ENCODE measurements at regions not wholly inside any gene's neighbourhood (a gene's known extent, or its start where the extent isn't known, plus 50 kb on each side); places are given as distances from the start of the nearest gene placed in this dataset.

DNA sequence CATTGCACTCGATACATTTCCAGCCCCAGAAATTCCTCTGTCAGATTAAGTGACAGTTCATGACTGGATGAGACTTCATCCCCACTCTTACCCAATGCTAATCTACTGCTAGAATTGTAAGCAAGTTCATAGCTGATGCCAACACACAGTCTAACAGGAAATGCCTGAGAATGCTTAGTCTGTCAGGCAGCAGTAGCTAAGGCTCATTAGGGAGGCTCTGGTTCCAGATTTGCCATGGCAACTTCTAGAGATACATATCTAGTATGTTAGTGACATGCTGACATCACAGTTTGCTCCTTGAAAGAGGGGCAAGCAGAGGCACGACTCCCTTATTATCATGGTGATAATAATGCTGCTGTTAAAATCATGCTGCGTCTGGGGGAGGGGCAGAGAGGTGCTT is 198.4 kb downstream of the RBM43 start:
- Mint-ChIP-seq H3K4me3 (no peak overlapping the region), H3K27me3 (peaks cover 1% of the 10 kb centered on the region), H3K4me1 (ENCODE audit: low read depth) (no peaks in the 10 kb centered on the region), H3K9me3 (no peaks in the 10 kb centered on the region), H3K36me3 (ENCODE audit: low read depth) (no peaks in the 10 kb centered on the region), H3K27ac (no peak overlapping the region)
- ChIA-PET CTCF (interaction anchor here (0.9 kb wide), 1 partner anchor 12 kb away, joined by 3 read pairs; no protein-coding TSS in a partner anchor), POLR2A (no interaction called here)
- TF ChIP-seq, protein P1, sequence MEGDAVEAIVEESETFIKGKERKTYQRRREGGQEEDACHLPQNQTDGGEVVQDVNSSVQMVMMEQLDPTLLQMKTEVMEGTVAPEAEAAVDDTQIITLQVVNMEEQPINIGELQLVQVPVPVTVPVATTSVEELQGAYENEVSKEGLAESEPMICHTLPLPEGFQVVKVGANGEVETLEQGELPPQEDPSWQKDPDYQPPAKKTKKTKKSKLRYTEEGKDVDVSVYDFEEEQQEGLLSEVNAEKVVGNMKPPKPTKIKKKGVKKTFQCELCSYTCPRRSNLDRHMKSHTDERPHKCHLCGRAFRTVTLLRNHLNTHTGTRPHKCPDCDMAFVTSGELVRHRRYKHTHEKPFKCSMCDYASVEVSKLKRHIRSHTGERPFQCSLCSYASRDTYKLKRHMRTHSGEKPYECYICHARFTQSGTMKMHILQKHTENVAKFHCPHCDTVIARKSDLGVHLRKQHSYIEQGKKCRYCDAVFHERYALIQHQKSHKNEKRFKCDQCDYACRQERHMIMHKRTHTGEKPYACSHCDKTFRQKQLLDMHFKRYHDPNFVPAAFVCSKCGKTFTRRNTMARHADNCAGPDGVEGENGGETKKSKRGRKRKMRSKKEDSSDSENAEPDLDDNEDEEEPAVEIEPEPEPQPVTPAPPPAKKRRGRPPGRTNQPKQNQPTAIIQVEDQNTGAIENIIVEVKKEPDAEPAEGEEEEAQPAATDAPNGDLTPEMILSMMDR (IDR thresholded peaks at IDR 0.05), result no peak
- no peak for DNase-seq
- intact Hi-C loops (cut with micrococcal nuclease), result no loop called here
- no peak for ATAC-seq

DNA sequence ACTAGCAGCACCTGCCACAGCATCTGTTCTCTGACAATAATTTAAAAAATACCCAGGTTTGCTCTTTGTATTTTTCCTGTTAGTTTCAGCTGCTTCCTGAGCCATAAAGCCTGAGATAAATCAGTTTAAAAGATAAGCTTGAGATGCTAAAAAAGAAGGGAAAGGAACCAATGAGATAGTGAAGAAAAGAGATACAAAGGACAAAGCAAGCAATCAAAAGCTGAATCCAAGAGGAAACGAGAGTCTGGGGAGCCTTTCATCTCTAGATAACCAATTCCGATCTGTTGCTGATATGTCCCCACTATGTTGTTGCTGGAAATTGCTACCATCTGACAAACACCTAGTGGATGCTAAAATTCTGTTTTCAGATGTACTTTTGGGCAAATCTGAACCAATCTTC is 201.4 kb downstream of the RBM43 start:
- Mint-ChIP-seq H3K4me1 (ENCODE audit: low read depth) (no peaks in the 10 kb centered on the region), H3K9me3 (no peaks in the 10 kb centered on the region), H3K4me3 (no peak overlapping the region), H3K27me3 (peaks cover 1% of the 10 kb centered on the region), H3K36me3 (ENCODE audit: low read depth) (no peaks in the 10 kb centered on the region), H3K27ac (no peak overlapping the region)
- ChIA-PET POLR2A (no interaction called here), CTCF (interaction anchor here (1.0 kb wide), 1 partner anchor 9 kb away, joined by 3 read pairs; no protein-coding TSS in a partner anchor)
- DNase-seq (no peak), ATAC-seq (no peak)
- intact Hi-C loops (cut with micrococcal nuclease), result no loop called here
- TF ChIP-seq, protein P1 (IDR thresholded peaks at IDR 0.05), result no peak

DNA sequence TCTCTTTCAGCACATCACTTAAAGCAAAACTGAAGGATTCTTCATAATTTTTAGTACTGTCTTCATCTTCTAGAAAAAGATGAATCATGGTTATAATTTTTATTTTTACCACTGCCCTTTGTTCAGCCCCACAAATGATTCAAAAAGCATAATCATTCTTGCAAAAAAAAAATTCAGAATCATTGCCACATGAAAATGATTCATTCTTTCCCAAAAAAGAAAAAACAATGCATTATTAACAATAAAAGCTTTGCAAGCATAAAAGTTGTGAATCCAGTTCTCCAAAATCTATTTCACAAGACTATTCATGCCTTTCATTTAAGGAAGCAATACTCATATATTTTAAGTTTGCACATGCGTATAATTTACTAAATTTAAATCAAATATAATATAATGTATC is 204.8 kb downstream of the RBM43 start:
- no peak overlapping the region for H3K4me3 Mint-ChIP-seq
- no peak overlapping the region for H3K27ac Mint-ChIP-seq
- DNase-seq, result no peak
- intact Hi-C loops (cut with micrococcal nuclease), result no loop called here
- no peaks in the 10 kb centered on the region for H3K4me1 Mint-ChIP-seq (ENCODE audit: low read depth)
- H3K27me3 Mint-ChIP-seq, result peaks cover 4% of the 10 kb centered on the region
- no peaks in the 10 kb centered on the region for H3K36me3 Mint-ChIP-seq (ENCODE audit: low read depth)
- ChIA-PET POLR2A (no interaction called here), CTCF (no interaction called here)
- TF ChIP-seq, protein P1 (IDR thresholded peaks at IDR 0.05), result no peak
- no peak for ATAC-seq
- H3K9me3 Mint-ChIP-seq, result no peaks in the 10 kb centered on the region

DNA sequence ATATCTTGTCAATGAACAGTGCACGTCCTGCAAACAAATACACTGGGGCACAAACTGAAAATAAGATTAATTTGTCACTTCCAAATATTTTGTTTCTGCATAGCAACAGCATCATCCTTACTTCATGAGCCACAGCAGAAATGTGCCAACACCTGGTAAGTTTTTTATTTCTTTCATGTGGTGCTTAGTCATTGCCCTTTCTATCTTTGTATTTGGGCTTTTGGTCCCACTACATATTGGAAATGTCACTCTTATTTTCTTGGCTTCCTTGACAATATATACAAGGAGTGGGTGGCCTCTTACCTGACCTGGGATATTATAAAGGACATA is 208.0 kb downstream of the RBM43 start:
- intact Hi-C loops (cut with micrococcal nuclease), result no loop called here
- POLR2A ChIA-PET, result no interaction called here

DNA sequence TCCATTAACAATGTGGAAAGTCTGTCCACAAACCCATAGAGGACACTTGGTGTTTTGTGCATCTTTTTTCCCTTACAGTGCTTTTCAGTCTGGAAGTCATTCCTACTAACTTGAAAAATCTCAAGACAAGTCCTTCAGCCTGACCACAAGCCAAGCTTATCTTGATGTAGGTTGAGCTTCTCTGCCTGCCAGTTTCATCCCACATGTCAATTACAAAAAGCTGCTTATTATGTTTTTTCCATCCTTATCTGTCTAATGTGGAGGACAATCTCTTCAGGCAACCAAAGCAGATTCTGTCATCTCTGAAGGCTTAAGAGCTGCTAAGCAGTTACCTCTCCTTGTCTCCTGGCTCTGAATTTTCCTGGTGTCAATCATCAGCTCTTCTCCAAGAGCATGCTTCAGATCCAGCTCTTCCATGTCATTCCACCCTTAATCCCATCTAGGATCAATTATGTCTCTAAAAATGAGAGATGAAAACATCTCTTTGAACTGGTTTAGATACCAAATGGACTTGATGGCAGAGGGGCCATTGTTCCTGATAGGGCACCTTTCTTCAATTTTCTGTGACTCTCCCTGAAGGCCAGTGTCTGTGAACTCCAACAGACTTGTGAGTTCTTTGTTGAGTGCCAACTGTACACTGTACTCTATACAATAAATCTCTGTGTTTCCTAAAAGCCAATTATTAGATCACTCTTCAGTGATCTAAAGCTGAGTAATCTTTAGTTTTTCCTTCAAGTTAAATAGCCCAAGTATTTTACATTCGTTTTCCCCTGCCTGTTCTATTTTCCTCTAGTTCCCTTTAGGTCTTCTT is 208.6 kb downstream of the RBM43 start:
- Mint-ChIP-seq H3K27me3 (peaks cover 7% of the 10 kb centered on the region), H3K36me3 (ENCODE audit: low read depth) (no peaks in the 10 kb centered on the region), H3K9me3 (no peaks in the 10 kb centered on the region), H3K27ac (no peak overlapping the region), H3K4me3 (no peak overlapping the region), H3K4me1 (ENCODE audit: low read depth) (no peaks in the 10 kb centered on the region)
- DNase-seq (no peak), ATAC-seq (no peak)
- TF ChIP-seq, protein P1 (IDR thresholded peaks at IDR 0.05), result no peak
- ChIA-PET CTCF (interaction anchor here (0.7 to 1.5 kb wide), 6 partner anchors 108 to 1458 kb away, joined by 3 to 4 read pairs (median 3); no protein-coding TSS in a partner anchor), POLR2A (no interaction called here)
- intact Hi-C loops (cut with micrococcal nuclease), result no loop called here

More for the DNA sequence above, 208.0 kb downstream of the RBM43 start:
- ATAC-seq (no peak), DNase-seq (no peak)
- H3K9me3 Mint-ChIP-seq, result no peaks in the 10 kb centered on the region
- H3K4me3 Mint-ChIP-seq, result no peak overlapping the region
- CTCF ChIA-PET, result interaction anchor here (0.8 kb wide), 1 partner anchor 186 kb away, joined by 3 read pairs; no protein-coding TSS in a partner anchor
- H3K36me3 Mint-ChIP-seq (ENCODE audit: low read depth), result no peaks in the 10 kb centered on the region
- H3K4me1 Mint-ChIP-seq (ENCODE audit: low read depth), result no peaks in the 10 kb centered on the region
- H3K27me3 Mint-ChIP-seq, result peaks cover 7% of the 10 kb centered on the region
- TF ChIP-seq, protein P1 (IDR thresholded peaks at IDR 0.05), result no peak
- H3K27ac Mint-ChIP-seq, result no peak overlapping the region
